ENCODE measurements at regions not wholly inside any gene's neighbourhood (a gene's known extent, or its start where the extent isn't known, plus 50 kb on each side); places are given as distances from the start of the nearest gene placed in this dataset.

DNA sequence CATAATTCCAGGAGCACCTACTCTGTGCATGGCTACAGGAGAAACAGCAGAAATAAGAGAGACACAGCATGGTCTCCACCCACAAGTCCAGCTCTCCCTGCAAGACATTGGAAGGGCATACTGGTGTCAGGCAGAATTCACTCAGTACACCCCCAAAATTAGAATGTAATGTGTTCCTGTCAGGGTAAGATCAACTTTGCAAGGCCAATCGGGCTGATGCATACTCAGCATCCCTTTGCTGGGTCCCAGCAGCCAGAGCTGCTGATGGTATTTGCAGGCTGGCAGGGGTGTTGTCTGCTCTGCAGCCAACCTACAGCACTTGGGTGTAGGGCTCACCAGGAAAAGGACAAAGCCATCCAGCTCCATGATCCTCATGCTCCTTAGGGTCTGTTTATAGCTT lies 295.4 kb upstream of the STS start:
- Histone ChIP-seq H3K27ac (ENCODE audit: low read depth, low read length) (no peak overlapping the region), H3K27me3 (ENCODE audit: insufficient read depth, low read length) (no peaks in the 10 kb centered on the region), H3K79me2 (ENCODE audit: insufficient read depth, low read length) (no peaks in the 10 kb centered on the region), H3K4me3 (ENCODE audit: insufficient read depth, low read length) (no peak overlapping the region), H3K36me3 (ENCODE audit: insufficient read depth, low read length) (no peaks in the 10 kb centered on the region), H3K4me1 (ENCODE audit: insufficient read depth, low read length) (no peaks in the 10 kb centered on the region), H3K9me3 (ENCODE audit: low read depth, low read length) (no peaks in the 10 kb centered on the region), H2AFZ (ENCODE audit: low read length) (no peak overlapping the region), H4K20me1 (ENCODE audit: insufficient read depth, low read length) (no peaks in the 10 kb centered on the region), H3K4me2 (ENCODE audit: insufficient read depth, low read length) (no peak overlapping the region)
- TF ChIP-seq, protein P1, sequence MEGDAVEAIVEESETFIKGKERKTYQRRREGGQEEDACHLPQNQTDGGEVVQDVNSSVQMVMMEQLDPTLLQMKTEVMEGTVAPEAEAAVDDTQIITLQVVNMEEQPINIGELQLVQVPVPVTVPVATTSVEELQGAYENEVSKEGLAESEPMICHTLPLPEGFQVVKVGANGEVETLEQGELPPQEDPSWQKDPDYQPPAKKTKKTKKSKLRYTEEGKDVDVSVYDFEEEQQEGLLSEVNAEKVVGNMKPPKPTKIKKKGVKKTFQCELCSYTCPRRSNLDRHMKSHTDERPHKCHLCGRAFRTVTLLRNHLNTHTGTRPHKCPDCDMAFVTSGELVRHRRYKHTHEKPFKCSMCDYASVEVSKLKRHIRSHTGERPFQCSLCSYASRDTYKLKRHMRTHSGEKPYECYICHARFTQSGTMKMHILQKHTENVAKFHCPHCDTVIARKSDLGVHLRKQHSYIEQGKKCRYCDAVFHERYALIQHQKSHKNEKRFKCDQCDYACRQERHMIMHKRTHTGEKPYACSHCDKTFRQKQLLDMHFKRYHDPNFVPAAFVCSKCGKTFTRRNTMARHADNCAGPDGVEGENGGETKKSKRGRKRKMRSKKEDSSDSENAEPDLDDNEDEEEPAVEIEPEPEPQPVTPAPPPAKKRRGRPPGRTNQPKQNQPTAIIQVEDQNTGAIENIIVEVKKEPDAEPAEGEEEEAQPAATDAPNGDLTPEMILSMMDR (IDR thresholded peaks at IDR 0.05; ENCODE audit: extremely low read depth, low read depth, low read length), result no peak
- no peak for DNase-seq (ENCODE audit: insufficient read length, low spot score, missing footprints)

DNA sequence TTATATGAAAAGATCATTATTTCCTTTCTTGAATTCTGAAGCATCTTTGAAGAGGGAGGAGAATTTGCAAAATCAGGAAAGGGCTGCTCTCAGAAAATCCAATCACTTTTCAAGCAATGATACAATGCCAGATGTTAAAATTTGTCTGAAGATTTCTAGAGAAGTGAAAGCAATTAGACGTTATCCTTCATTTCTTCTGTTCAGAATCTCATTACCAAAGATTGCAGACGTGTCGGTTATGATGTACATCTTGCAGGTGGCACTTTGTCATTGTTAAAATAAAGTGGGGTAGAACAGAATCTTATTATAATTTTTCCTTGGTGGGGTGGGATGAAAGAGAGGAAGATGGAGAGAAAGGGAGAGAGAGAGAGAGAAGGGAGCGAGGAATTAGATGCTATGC lies 296.4 kb upstream of the STS start:
- TF ChIP-seq, protein P1 (IDR thresholded peaks at IDR 0.05; ENCODE audit: extremely low read depth, low read depth, low read length), result no peak
- no peaks in the 10 kb centered on the region for H3K27me3 ChIP-seq (ENCODE audit: insufficient read depth, low read length)
- no peaks in the 10 kb centered on the region for H3K9me3 ChIP-seq (ENCODE audit: low read depth, low read length)
- no peak for DNase-seq (ENCODE audit: insufficient read length, low spot score, missing footprints)
- no peaks in the 10 kb centered on the region for H3K36me3 ChIP-seq (ENCODE audit: insufficient read depth, low read length)
- H3K4me2 ChIP-seq (ENCODE audit: insufficient read depth, low read length), result no peak overlapping the region
- no peaks in the 10 kb centered on the region for H3K79me2 ChIP-seq (ENCODE audit: insufficient read depth, low read length)
- no peaks in the 10 kb centered on the region for H4K20me1 ChIP-seq (ENCODE audit: insufficient read depth, low read length)
- H3K27ac ChIP-seq (ENCODE audit: low read depth, low read length), result no peak overlapping the region
- H2AFZ ChIP-seq (ENCODE audit: low read length), result no peak overlapping the region
- H3K4me1 ChIP-seq (ENCODE audit: insufficient read depth, low read length), result no peaks in the 10 kb centered on the region
- H3K4me3 ChIP-seq (ENCODE audit: insufficient read depth, low read length), result no peak overlapping the region

DNA sequence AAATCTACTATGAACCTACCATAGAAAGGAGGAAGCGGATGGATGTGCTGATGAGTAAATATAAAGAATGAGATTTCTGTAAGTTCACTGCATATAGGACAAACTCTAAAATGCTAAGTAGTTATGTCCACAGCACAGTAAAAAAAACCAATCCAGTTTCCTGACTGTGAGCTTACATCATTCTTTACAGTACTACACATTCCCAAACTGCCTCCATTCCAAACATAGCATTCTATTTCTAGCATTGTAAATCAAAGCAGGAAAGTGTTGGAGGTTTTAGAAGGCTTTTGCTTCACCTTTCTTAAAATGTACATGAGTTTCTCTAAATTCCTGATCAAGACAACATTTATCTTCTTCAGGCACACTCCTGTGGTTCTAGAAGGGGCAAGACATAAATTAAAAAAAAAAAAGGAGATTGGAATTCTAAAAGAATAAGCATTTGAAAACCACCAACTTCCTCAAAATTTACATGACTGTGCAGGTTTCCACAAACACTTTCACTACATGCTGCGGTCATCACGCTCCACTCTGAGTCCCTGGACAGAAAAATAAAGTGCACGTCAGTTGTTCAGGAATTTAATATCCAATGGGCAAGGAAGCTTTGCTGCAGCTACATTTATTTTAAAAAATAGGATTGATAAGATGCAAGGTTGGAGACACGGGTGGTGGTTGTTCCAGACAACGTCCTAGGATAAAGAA lies 297.6 kb upstream of the STS start:
- H3K79me2 ChIP-seq (ENCODE audit: insufficient read depth, low read length), result no peaks in the 10 kb centered on the region
- no peak overlapping the region for H2AFZ ChIP-seq (ENCODE audit: low read length)
- DNase-seq (ENCODE audit: insufficient read length, low spot score, missing footprints), result no peak
- H3K27me3 ChIP-seq (ENCODE audit: insufficient read depth, low read length), result no peaks in the 10 kb centered on the region
- TF ChIP-seq, protein P1 (IDR thresholded peaks at IDR 0.05; ENCODE audit: extremely low read depth, low read depth, low read length), result no peak
- H3K9me3 ChIP-seq (ENCODE audit: low read depth, low read length), result no peaks in the 10 kb centered on the region
- H3K4me1 ChIP-seq (ENCODE audit: insufficient read depth, low read length), result no peaks in the 10 kb centered on the region
- no peak overlapping the region for H3K27ac ChIP-seq (ENCODE audit: low read depth, low read length)
- no peak overlapping the region for H3K4me3 ChIP-seq (ENCODE audit: insufficient read depth, low read length)
- no peak overlapping the region for H3K4me2 ChIP-seq (ENCODE audit: insufficient read depth, low read length)
- H3K36me3 ChIP-seq (ENCODE audit: insufficient read depth, low read length), result no peaks in the 10 kb centered on the region
- no peaks in the 10 kb centered on the region for H4K20me1 ChIP-seq (ENCODE audit: insufficient read depth, low read length)

DNA sequence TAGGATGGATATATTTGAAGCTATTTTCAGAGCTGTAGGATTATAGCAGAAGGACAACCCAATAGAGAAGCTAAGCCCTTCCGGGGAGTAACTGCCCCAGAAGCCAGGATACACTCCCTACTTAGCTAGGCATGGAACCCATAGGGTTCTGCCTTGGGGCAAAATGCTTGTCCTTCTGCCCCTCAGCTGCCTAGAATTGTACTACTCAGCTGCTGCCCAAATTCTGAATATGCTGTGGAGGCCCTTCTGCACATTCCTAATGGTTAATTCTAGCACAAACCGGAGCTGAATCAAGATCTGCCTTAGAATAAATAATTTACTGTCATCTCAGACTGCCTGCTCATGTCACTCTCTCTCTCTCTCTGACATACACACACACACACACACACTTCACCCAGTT lies 297.7 kb upstream of the VCX3A start:
- H3K79me2 ChIP-seq (ENCODE audit: insufficient read depth, low read length), result no peaks in the 10 kb centered on the region
- TF ChIP-seq, protein P1 (IDR thresholded peaks at IDR 0.05; ENCODE audit: extremely low read depth, low read depth, low read length), result no peak
- no peaks in the 10 kb centered on the region for H3K36me3 ChIP-seq (ENCODE audit: insufficient read depth, low read length)
- no peak overlapping the region for H3K4me3 ChIP-seq (ENCODE audit: insufficient read depth, low read length)
- no peaks in the 10 kb centered on the region for H3K27me3 ChIP-seq (ENCODE audit: insufficient read depth, low read length)
- DNase-seq (ENCODE audit: insufficient read length, low spot score, missing footprints), result no peak
- no peaks in the 10 kb centered on the region for H4K20me1 ChIP-seq (ENCODE audit: insufficient read depth, low read length)
- no peak overlapping the region for H3K4me2 ChIP-seq (ENCODE audit: insufficient read depth, low read length)
- H3K4me1 ChIP-seq (ENCODE audit: insufficient read depth, low read length), result no peaks in the 10 kb centered on the region
- no peak overlapping the region for H2AFZ ChIP-seq (ENCODE audit: low read length)
- H3K9me3 ChIP-seq (ENCODE audit: low read depth, low read length), result no peaks in the 10 kb centered on the region
- no peak overlapping the region for H3K27ac ChIP-seq (ENCODE audit: low read depth, low read length)

All from osteoblast (primary cell).